ENCODE measurements at regions not wholly inside any gene's neighbourhood (a gene's known extent, or its start where the extent isn't known, plus 50 kb on each side); places are given as distances from the start of the nearest gene placed in this dataset.

DNA sequence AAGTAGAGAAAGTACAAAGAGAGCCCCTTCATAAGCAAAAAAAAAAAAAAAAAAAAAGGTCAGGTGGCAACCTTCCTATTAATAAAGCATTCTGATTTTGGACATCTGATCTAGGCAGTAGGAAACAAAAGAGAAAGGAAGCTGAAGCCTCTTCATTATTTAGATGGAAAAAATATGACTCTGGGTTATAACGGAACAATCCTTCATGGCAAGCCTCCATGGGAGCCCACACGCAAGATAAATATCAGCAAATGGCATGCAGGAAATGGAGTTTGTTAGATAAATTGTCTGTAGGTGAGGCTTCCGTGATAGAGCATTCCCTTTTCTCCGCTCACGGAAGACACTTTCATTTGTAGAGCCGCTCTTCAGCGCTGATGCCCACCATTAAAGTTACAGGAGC lies 381.0 kb downstream of the TTLL7 start:
- Histone ChIP-seq H3K4me1 (ENCODE audit: low read depth) (peaks cover 9% of the 10 kb centered on the region), H3K27me3 (no peaks in the 10 kb centered on the region), H3K36me3 (no peaks in the 10 kb centered on the region), H3K4me3 (no peak overlapping the region), H3K9me3 (ENCODE audit: low read depth) (no peaks in the 10 kb centered on the region), H3K27ac (no peak overlapping the region)
- TF ChIP-seq, protein P1, sequence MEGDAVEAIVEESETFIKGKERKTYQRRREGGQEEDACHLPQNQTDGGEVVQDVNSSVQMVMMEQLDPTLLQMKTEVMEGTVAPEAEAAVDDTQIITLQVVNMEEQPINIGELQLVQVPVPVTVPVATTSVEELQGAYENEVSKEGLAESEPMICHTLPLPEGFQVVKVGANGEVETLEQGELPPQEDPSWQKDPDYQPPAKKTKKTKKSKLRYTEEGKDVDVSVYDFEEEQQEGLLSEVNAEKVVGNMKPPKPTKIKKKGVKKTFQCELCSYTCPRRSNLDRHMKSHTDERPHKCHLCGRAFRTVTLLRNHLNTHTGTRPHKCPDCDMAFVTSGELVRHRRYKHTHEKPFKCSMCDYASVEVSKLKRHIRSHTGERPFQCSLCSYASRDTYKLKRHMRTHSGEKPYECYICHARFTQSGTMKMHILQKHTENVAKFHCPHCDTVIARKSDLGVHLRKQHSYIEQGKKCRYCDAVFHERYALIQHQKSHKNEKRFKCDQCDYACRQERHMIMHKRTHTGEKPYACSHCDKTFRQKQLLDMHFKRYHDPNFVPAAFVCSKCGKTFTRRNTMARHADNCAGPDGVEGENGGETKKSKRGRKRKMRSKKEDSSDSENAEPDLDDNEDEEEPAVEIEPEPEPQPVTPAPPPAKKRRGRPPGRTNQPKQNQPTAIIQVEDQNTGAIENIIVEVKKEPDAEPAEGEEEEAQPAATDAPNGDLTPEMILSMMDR (IDR thresholded peaks at IDR 0.05; ENCODE audit: low read depth, low read length) = no peak
- DNase-seq (ENCODE audit: low read depth in 1 of 2, low spot score in 1 of 2) = no peak

DNA sequence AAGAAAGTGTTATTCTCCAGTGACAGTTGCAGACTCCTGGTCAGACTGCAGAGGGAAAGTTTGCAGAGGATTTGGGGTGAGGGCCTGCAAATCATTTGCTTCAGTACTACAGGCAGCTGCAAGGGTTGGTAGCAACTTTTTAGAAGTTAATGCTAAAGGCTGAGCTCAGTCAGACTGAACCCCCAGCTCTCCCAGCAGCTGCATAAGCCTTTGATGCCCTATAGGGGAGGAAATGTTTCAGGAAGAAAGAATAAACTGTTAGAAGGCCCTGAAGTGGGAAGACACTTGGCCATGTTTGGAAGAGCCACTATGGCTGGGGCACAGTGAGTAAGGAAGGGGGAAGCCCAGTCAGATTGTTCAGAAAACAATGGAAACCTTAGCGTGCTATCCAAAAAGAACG lies 383.6 kb downstream of the TTLL7 start:
- H3K4me3 ChIP-seq = no peak overlapping the region
- TF ChIP-seq, protein P1 (IDR thresholded peaks at IDR 0.05; ENCODE audit: low read depth, low read length) = no peak
- H3K4me1 ChIP-seq (ENCODE audit: low read depth) = peaks cover 9% of the 10 kb centered on the region
- no peak overlapping the region for H3K27ac ChIP-seq
- no peak for DNase-seq (ENCODE audit: low read depth in 1 of 2, low spot score in 1 of 2)
- H3K9me3 ChIP-seq (ENCODE audit: low read depth) = no peaks in the 10 kb centered on the region
- H3K36me3 ChIP-seq = no peaks in the 10 kb centered on the region
- no peaks in the 10 kb centered on the region for H3K27me3 ChIP-seq

DNA sequence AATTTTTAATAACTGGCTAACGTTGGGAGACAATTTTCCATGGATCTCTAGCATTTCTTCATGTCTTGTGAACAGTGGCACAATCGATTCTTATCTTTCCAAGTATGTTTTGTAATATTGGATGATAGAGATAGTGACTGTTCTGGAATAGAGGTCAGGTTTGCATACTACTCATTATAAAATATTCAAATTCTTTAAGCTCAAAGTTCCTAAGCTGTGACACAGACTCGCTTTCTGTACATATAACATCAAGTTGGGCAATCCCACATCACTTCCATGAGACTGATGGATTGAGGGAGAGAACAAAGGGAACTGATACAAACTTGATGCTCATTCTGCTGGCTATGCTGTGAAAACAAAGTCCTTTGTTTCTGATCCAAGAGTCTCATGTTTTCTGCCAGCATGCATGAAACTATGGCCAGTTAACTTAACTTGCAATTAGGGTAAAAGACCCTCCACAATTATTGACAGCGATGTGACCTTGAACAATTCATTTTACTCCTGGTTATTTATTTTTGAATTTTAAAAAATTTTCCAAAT lies 392.4 kb downstream of the TTLL7 start:
- H3K9me3 ChIP-seq (ENCODE audit: low read depth) = no peaks in the 10 kb centered on the region
- H3K27ac ChIP-seq = no peak overlapping the region
- no peak for DNase-seq (ENCODE audit: low read depth in 1 of 2, low spot score in 1 of 2)
- H3K27me3 ChIP-seq = no peaks in the 10 kb centered on the region
- H3K36me3 ChIP-seq = no peaks in the 10 kb centered on the region
- TF ChIP-seq, protein P1 (IDR thresholded peaks at IDR 0.05; ENCODE audit: low read depth, low read length) = no peak
- H3K4me3 ChIP-seq = no peak overlapping the region
- H3K4me1 ChIP-seq (ENCODE audit: low read depth) = peaks cover 6% of the 10 kb centered on the region

DNA sequence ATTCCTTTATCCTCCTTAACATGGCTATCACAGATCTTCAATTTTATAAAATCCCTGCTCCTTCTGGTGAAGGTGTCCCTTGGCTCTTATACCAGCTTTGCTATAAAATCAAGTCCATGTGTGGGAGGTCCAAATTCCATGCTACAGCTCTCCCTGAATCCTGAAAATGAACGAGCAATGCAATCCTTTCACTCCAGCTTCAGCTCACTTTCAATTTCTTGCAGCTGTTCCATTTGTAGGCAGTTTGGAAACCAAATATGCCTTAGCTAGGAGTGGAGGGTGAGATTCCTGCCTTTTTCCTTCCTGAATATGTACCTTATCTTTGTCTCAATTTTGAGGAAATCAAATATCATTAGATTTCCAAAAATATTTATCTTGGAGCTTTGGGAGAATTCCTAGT lies 402.6 kb downstream of the TTLL7 start:
- DNase-seq (ENCODE audit: low read depth in 1 of 2, low spot score in 1 of 2) = no peak
- no peaks in the 10 kb centered on the region for H3K27me3 ChIP-seq
- TF ChIP-seq, protein P1 (IDR thresholded peaks at IDR 0.05; ENCODE audit: low read depth, low read length) = no peak
- H3K36me3 ChIP-seq = no peaks in the 10 kb centered on the region
- no peaks in the 10 kb centered on the region for H3K4me1 ChIP-seq (ENCODE audit: low read depth)
- H3K9me3 ChIP-seq (ENCODE audit: low read depth) = no peaks in the 10 kb centered on the region
- no peak overlapping the region for H3K4me3 ChIP-seq
- no peak overlapping the region for H3K27ac ChIP-seq

DNA sequence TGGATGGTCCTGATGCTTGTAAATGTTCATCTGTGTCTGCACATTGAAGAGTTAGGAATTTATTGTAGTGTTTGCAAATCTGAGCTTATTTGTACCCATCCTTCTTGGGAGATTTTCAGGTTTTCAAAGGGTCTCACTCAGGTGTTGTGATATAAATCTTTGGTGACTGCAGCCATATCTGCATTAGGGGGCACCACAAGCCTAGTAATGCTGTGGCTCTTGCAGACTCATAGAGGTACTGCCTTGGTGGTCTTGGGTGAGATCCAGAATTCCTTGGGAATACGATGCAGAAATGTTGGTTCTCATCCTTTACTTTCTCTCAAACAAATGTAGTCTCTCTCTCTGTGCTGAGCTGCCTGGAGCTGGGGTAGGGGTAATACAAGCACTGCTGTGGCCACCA lies 405.9 kb downstream of the TTLL7 start:
- no peaks in the 10 kb centered on the region for H3K36me3 ChIP-seq
- no peaks in the 10 kb centered on the region for H3K27me3 ChIP-seq
- no peak for DNase-seq (ENCODE audit: low read depth in 1 of 2, low spot score in 1 of 2)
- no peaks in the 10 kb centered on the region for H3K9me3 ChIP-seq (ENCODE audit: low read depth)
- TF ChIP-seq, protein P1 (IDR thresholded peaks at IDR 0.05; ENCODE audit: low read depth, low read length) = no peak
- no peaks in the 10 kb centered on the region for H3K4me1 ChIP-seq (ENCODE audit: low read depth)
- no peak overlapping the region for H3K4me3 ChIP-seq
- H3K27ac ChIP-seq = no peak overlapping the region

DNA sequence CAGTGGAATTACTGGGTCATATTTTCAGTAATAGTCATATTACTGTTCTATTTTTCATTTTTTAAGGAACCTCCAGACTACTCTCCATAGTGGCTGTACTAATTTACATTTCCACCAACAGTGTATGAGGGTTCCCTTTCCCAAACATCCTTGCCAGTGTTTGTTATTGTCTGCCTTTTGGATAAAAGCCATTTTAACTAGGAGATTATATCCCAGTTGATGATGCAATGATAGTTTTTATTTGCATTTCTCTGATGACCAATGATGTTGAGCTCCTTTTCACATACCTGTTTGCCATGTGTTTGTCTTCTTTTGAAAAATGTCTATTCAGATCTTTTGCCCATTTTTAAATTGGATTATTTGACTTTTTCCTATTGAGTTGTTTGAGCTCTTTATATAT lies 410.8 kb downstream of the TTLL7 start:
- Histone ChIP-seq H3K4me1 (ENCODE audit: low read depth) (no peaks in the 10 kb centered on the region), H3K4me3 (no peak overlapping the region), H3K9me3 (ENCODE audit: low read depth) (no peaks in the 10 kb centered on the region), H3K27me3 (no peaks in the 10 kb centered on the region), H3K27ac (no peak overlapping the region), H3K36me3 (no peaks in the 10 kb centered on the region)
- DNase-seq (ENCODE audit: low read depth in 1 of 2, low spot score in 1 of 2) = no peak
- TF ChIP-seq, protein P1 (IDR thresholded peaks at IDR 0.05; ENCODE audit: low read depth, low read length) = no peak
